ENCODE measurements at regions not wholly inside any gene's neighbourhood (a gene's known extent, or its start where the extent isn't known, plus 50 kb on each side); places are given as distances from the start of the nearest gene placed in this dataset.

- no peak overlapping the region for H4K8ac ChIP-seq (ENCODE audit: extremely low read depth, insufficient read depth, low read length)
- H3K36me3 ChIP-seq (ENCODE audit: control insufficient read depth in 2 of 4, insufficient read depth in 4 of 4, low read length in 3 of 4), result no peaks in the 10 kb centered on the region
- no peak overlapping the region for H3K23ac ChIP-seq (ENCODE audit: insufficient read length)
- H2BK5ac ChIP-seq (ENCODE audit: low read depth, low read length), result no peak overlapping the region
- peaks cover 0 to 3% of the 10 kb centered on the region in 2 experiments; a peak in 1 of 4 replicates for H3K9me3 ChIP-seq (ENCODE audit: insufficient read depth in 2 of 2, low read depth in 1 of 2, low read length in 1 of 2)
- H2BK15ac ChIP-seq (ENCODE audit: low read length), result no peak overlapping the region
- no peak overlapping the region for H2BK120ac ChIP-seq (replicated peaks; ENCODE audit: low read depth, low read length)
- H3K18ac ChIP-seq (ENCODE audit: extremely low read depth, low read length), result no peak overlapping the region
- no peak overlapping the region for H3K4ac ChIP-seq (replicated peaks; ENCODE audit: insufficient read length, low read depth, low read length)
- FAIRE-seq (no peak), DNase-seq (ENCODE audit: low read depth in 1 of 2, low spot score in 2 of 2) (no peak)
- WGBS, 2 experiments (ENCODE audit: extremely low coverage in 1 of 2, insufficient coverage in 1 of 2, insufficient read length in 1 of 2, insufficient replicate concordance in 2 of 2, low coverage in 1 of 2, low lambda C conversion rate in 2 of 2, missing lambda C conversion rate in 1 of 2), result 86% methylated on average over 1 of the region's 1 CpG; no CpG with 5 or more reads in 1 of the 2 experiments
- H2BK20ac ChIP-seq (ENCODE audit: low read length), result no peak overlapping the region
- no peaks in the 10 kb centered on the region for H3K23me2 ChIP-seq (ENCODE audit: low read depth, low read length)
- no peak overlapping the region for H3K27ac ChIP-seq (ENCODE audit: low read depth, low read length)
- no peak overlapping the region for H4K5ac ChIP-seq (ENCODE audit: insufficient read length, low read depth, low read length)
- ChIA-PET POLR2A (ENCODE audit: partially characterized antibody) (no interaction called here), CTCF (ENCODE audit: partially characterized antibody) (no interaction called here)
- no peak overlapping the region for H3K9ac ChIP-seq (replicated peaks in 1 of 4; ENCODE audit: extremely low read depth in 1 of 4, low read depth in 3 of 4, low read length in 3 of 4)
- H2AFZ ChIP-seq (ENCODE audit: low read length), result no peak overlapping the region
- no peaks in the 10 kb centered on the region for H3K4me1 ChIP-seq (replicated peaks in 1 of 4; ENCODE audit: control insufficient read depth in 3 of 4, insufficient read depth in 4 of 4, low read length in 3 of 4)
- no peaks in the 10 kb centered on the region for H3K79me1 ChIP-seq (ENCODE audit: low read depth, low read length)
- no peaks in the 10 kb centered on the region for H3K79me2 ChIP-seq (ENCODE audit: control insufficient read depth in 1 of 2, insufficient read depth in 2 of 2, low read length in 2 of 2)
- H3K4me3 ChIP-seq (ENCODE audit: extremely low read depth in 1 of 4, insufficient read depth in 2 of 4, low read depth in 3 of 4, low read length in 4 of 4), result no peak overlapping the region
- H3K27me3 ChIP-seq (replicated peaks in 1 of 4; ENCODE audit: control insufficient read depth in 3 of 4, extremely low read depth in 1 of 4, insufficient read depth in 3 of 4, low read length in 3 of 4), result peaks cover 0 to 2% (median 0%) of the 10 kb centered on the region in 4 experiments; a peak in 1 of 7 replicates
- no peak overlapping the region for H3K56ac ChIP-seq (replicated peaks; ENCODE audit: insufficient read length, low read depth, low read length)
- H2BK12ac ChIP-seq (ENCODE audit: low read depth, low read length), result no peak overlapping the region
- H4K91ac ChIP-seq (replicated peaks; ENCODE audit: insufficient read length, low read length), result no peak overlapping the region
- H2AK5ac ChIP-seq (ENCODE audit: low read depth, low read length), result no peak overlapping the region
- H3K4me2 ChIP-seq (ENCODE audit: insufficient read depth in 1 of 2, low read depth in 2 of 2, low read length in 2 of 2), result no peak overlapping the region
- no peak overlapping the region for H3K14ac ChIP-seq (ENCODE audit: insufficient read length)
- no peaks in the 10 kb centered on the region for H4K20me1 ChIP-seq (replicated peaks in 1 of 2; ENCODE audit: control insufficient read depth in 1 of 2, insufficient read depth in 2 of 2, low read length in 2 of 2)
- TF ChIP-seq NANOG (IDR thresholded peaks at IDR 0.05; ENCODE audit: insufficient read depth, low read depth, low read length, poor library complexity, severe bottlenecking), result no peak
- TF ChIP-seq SRF (IDR thresholded peaks at IDR 0.05; ENCODE audit: low read depth, low read length), result no peak
- no peak for TF ChIP-seq POU5F1 (IDR thresholded peaks at IDR 0.05; ENCODE audit: low read depth, low read length)
- no peak for TF ChIP-seq ZNF274 (IDR thresholded peaks at IDR 0.05; ENCODE audit: borderline replicate concordance, extremely low read depth, low read length)
- TF ChIP-seq NRF1 (IDR thresholded peaks at IDR 0.05; ENCODE audit: low read depth, low read length), result no peak
- TF ChIP-seq SP4 (IDR thresholded peaks at IDR 0.05; ENCODE audit: low read length), result no peak
- TF ChIP-seq TEAD4 (IDR thresholded peaks at IDR 0.05; ENCODE audit: low read depth, low read length), result no peak
- no peak for TF ChIP-seq POLR2A (IDR thresholded peaks at IDR 0.05; ENCODE audit: control extremely low read depth in 1 of 2, low read depth in 2 of 2, low read length in 2 of 2)
- TF ChIP-seq YY1 (IDR thresholded peaks at IDR 0.05; ENCODE audit: low read depth, low read length), result no peak
These were observed 147.1 kb upstream of the SH3BP4 start for GRCh38 chr2:234804704-234805103.
